Rectal smooth muscle tissue (tissue), 1 donor: ENCODE measurements at regions not wholly inside any gene's neighbourhood (a gene's known extent, or its start where the extent isn't known, plus 50 kb on each side); places are given as distances from the start of the nearest gene placed in this dataset.

Experiments used
- H3K27ac ChIP-seq: one replicate; pipeline ENCODE4 v1.7.0; 2013; ENCODE audit warnings: low read depth, low read length, inconsistent platforms
- H3K27me3 ChIP-seq: one replicate; pipeline ENCODE4 v1.7.0; 2013; ENCODE audit warnings: low read length; ENCODE audit not compliant: control insufficient read depth, insufficient read depth
- H3K36me3 ChIP-seq: one replicate; pipeline ENCODE4 v1.7.0; 2013; ENCODE audit warnings: low read length; ENCODE audit not compliant: control insufficient read depth, insufficient read depth
- H3K4me1 ChIP-seq: one replicate; pipeline ENCODE4 v1.7.0; 2013; ENCODE audit warnings: low read length; ENCODE audit not compliant: control insufficient read depth, insufficient read depth
- H3K4me3 ChIP-seq: one replicate; pipeline ENCODE4 v1.7.0; 2013; ENCODE audit warnings: low read length
- H3K9ac ChIP-seq: one replicate; pipeline ENCODE4 v1.7.0; 2013; ENCODE audit warnings: low read length

DNA sequence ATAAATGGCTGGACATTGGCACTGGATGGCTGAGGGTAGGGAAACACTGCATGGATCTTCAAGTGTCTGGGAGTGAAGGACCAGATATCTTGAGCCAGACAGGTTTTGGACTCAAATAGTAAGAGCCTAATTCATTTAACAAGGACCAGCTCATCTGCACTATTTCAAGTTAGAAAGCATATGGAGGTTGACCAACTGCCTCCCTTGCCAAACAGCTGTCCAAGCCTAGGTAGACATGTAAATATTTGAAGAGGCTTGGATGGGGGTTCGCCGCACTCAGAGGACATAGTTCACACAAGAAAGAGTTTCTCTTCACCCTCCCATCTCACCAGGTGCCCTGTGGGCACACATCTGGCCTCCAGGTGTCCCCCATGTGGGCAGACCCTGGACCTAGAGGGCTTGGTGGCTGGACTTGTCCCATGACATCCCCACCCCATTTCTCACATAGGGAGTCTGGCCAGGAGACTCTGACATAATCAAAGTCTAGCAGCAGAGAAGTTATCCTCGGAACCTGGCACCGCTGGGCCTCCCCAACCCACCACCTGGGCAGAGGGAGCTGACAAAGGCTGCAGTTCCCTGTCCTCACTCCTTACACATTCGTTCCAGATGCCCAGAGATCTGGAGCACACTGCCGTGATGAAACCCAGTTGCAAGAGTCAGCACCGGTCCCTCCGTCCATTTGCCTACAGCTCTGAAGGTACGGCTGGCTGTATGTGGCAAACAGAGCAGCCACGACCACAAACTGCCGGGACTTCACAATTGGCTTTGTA, 116.9 kb upstream of the GDF10 start:
- H3K4me3 ChIP-seq, result no peak overlapping the region
- no peaks in the 10 kb centered on the region for H3K27me3 ChIP-seq
- no peak overlapping the region for H3K9ac ChIP-seq
- no peaks in the 10 kb centered on the region for H3K36me3 ChIP-seq
- peaks cover 2% of the 10 kb centered on the region for H3K4me1 ChIP-seq
- H3K27ac ChIP-seq, result no peak overlapping the region

DNA sequence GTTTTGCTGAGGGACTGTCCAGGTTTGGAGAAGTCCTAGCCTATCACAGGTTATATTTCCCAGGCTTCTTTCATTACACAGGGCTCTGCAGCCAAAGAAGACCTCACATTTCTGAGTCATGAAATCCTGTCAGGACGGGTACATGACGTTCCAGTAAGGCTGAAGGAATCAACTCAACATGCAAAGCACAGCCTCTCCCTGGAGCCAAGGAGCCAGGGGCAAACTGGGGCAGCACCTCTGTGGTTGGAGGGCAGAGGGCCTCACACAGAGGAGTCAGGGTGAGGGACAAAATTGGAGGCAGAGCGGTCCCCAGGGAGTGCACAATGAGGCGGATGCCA, 116.3 kb upstream of the GDF10 start:
- no peak overlapping the region for H3K9ac ChIP-seq
- H3K27me3 ChIP-seq, result no peaks in the 10 kb centered on the region
- no peaks in the 10 kb centered on the region for H3K36me3 ChIP-seq
- H3K4me3 ChIP-seq, result no peak overlapping the region
- H3K4me1 ChIP-seq, result peaks cover 2% of the 10 kb centered on the region
- H3K27ac ChIP-seq, result no peak overlapping the region

DNA sequence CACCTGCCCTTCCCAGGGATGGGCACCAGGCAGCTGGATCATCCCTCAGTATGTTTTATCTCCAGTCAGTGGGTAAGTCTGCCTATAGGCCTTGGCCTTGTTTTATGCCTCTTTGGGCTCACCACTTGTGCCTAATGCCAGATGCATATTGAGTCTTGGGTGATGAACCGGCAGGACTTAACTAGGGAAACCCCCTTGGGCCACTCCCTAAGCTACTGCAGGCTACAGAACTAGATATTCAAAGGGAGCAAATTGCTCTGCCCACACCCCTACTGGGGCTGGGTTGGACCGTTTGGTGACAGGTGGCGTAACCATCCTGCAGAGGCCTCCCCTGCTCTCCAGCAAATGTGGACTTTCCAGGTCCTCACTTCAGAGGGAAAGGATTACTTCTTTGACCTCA, 115.7 kb upstream of the GDF10 start:
- no peak overlapping the region for H3K9ac ChIP-seq
- no peak overlapping the region for H3K4me3 ChIP-seq
- H3K36me3 ChIP-seq, result no peaks in the 10 kb centered on the region
- peaks cover 2% of the 10 kb centered on the region for H3K4me1 ChIP-seq
- H3K27ac ChIP-seq, result no peak overlapping the region
- no peaks in the 10 kb centered on the region for H3K27me3 ChIP-seq

DNA sequence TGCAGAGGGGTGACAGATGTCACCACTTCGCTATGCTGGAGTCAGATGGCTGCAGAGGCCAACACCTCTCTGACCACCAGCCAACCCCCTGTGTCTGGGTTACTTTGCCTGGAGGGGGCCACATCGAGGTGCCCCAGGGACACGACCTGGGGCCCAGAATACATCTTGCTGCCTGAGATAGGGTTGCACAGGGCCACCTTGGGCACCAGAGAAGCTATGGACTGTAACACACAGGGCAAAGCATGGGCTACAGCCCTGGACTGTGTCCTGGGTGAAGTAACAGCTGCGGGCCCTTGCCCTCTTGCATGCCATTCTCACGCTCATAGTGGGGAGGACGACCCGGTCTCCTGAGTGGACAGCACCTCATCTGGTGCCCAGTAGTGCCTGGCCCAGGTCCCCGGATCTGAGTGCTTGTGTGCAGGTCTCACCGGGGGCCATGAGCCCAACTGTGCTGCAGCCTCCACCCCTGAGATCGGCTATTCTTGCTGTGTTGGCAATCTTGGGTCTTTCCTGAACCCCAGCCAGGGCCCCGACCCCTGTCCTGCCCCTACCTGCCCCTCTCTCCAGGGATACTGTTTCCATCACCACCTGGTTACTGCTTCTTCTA, 115.2 kb upstream of the GDF10 start:
- H3K4me1 ChIP-seq, result peaks cover 2% of the 10 kb centered on the region
- no peak overlapping the region for H3K9ac ChIP-seq
- no peak overlapping the region for H3K27ac ChIP-seq
- H3K36me3 ChIP-seq, result no peaks in the 10 kb centered on the region
- no peaks in the 10 kb centered on the region for H3K27me3 ChIP-seq
- H3K4me3 ChIP-seq, result no peak overlapping the region

DNA sequence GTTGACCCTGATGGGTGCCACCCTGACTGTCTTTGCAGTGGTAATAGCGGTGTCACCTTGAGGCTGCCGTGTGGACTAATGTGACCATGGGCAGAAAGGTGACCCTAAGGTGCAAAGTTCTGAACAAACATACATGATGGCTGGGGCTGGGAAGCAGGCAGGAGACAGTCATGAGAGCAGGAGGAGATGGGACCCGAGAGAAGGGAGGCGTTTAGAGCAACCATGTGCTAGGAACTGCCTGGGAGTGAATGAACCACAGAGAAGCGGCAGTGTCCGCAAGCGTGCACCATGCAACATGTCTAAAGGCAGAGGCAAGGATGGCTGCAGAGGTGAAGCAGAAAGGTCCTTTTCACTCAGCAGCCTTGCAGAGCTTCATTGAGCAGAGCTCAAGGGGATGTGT, 113.1 kb upstream of the GDF10 start:
- Histone ChIP-seq H3K9ac (no peak overlapping the region), H3K4me1 (peaks cover 2% of the 10 kb centered on the region), H3K4me3 (no peak overlapping the region)

DNA sequence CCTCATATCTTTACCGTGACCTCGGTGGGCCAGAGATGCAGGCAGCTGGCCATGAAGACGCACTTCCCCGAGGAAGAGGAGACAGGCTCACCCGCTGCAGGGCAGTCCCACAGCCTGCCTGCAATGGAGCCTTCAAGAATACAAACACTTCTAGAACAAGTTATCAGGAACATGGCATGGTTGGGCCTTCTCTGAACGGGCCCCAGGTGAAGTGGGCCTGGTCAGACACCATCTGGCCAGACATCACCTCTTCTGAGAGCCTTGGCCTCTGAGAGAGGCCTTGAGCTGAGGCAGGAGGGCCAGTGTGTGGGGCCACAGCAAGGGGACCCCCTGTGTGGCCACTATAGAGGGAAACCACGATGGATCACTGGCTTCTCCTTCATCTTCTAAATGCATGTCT, 112.4 kb upstream of the GDF10 start:
- Histone ChIP-seq H3K36me3 (no peaks in the 10 kb centered on the region), H3K27me3 (no peaks in the 10 kb centered on the region), H3K4me1 (peaks cover 2% of the 10 kb centered on the region), H3K4me3 (no peak overlapping the region), H3K27ac (no peak overlapping the region), H3K9ac (no peak overlapping the region)

More for the DNA sequence above, 113.1 kb upstream of the GDF10 start:
- no peaks in the 10 kb centered on the region for H3K27me3 ChIP-seq
- no peaks in the 10 kb centered on the region for H3K36me3 ChIP-seq
- no peak overlapping the region for H3K27ac ChIP-seq

DNA sequence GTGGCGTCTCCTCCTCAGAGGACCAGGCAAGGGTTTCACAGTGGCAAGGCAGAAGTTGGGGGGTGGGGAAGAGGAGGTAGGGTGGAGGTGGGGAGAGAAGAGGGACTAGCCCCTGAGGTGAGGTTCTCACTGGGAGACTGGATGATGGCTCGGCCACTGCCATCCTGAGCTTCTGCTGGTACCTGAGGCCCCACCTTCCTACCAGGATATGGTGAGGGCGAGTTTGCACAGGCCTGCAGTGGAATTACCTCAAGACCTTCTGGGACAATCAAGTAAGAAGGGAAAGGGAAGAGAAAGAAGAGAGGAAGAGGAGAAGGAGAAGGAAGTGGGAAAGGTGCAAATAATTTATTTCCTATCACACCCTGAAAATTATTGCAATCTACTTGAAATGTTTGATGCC, 111.8 kb upstream of the GDF10 start:
- Histone ChIP-seq H3K27ac (no peak overlapping the region), H3K4me3 (no peak overlapping the region), H3K27me3 (no peaks in the 10 kb centered on the region), H3K9ac (no peak overlapping the region), H3K4me1 (peaks cover 1% of the 10 kb centered on the region), H3K36me3 (no peaks in the 10 kb centered on the region)

DNA sequence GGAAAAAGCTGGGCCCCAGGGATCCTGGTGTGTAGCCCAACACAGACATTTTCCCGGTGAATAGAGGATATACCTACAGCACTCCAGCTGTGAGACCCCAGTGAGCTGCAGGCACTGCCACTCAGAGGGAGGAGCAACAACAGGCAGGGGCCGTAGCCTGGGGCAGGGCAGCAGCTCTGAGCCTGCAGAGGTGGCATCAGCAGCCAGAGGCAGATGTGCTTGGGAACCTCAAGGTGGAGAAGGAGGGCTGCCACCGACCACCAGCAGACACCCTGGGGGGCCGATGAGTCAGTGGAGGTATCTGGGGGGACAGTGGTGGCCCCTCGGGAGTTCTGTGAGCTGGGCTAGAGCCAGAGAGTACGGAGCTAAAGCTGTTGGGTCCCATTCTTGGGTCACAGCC, 110.2 kb upstream of the GDF10 start:
- H3K4me3 ChIP-seq, result no peak overlapping the region
- no peak overlapping the region for H3K27ac ChIP-seq
- H3K4me1 ChIP-seq, result no peaks in the 10 kb centered on the region
- H3K9ac ChIP-seq, result no peak overlapping the region
- H3K36me3 ChIP-seq, result no peaks in the 10 kb centered on the region
- H3K27me3 ChIP-seq, result no peaks in the 10 kb centered on the region

DNA sequence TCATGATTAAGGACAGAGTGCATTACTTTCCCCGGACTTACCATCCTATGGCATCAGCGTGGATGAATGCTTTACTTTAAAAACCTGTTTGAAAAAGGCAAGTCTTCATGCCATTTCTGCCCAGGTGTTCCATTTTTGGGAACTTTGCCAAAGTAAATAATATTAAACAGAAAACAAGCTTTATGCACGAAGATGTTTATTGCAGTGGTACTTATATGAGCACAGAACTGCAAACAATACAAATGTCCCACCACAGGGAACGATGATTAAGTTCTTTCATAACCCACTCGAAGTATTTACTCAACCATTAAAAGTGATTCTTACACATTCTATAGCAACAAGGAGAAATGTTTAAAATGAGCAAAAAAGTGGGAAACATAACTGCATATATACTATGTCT, 109.7 kb upstream of the GDF10 start:
- no peak overlapping the region for H3K9ac ChIP-seq
- no peaks in the 10 kb centered on the region for H3K27me3 ChIP-seq
- no peak overlapping the region for H3K4me3 ChIP-seq
- no peak overlapping the region for H3K27ac ChIP-seq
- H3K4me1 ChIP-seq, result no peaks in the 10 kb centered on the region
- no peaks in the 10 kb centered on the region for H3K36me3 ChIP-seq

DNA sequence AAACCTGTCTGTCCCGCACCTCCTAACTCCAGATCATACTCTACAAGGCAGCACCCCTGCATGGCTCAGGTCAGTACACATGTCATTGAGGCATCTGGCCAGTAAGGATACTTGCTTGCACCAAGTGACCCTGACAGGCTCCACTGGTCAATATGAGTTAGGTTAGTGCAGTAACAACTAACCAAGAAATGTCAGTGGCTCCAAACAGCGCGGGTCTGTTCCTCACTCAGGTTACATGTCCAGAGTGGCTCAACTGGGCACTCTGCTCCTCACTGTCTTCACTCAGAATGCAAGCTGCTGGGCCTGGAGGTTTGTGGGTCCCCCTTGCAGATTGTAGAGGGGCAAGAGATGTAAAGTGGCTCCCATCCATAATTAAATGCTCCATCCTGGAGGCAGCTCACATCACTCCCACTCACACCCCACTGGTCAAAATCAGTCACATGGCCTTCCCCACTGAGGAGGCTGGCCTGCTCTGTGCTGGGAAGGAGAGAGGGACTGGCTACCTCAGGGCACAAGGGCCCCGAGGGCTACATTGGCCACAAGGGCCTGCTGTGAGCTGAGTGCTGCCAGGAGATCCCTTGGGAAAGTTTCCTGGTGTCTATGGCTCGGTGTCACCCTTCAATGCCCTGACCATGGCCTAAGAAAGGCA, 109.1 kb upstream of the GDF10 start:
- Histone ChIP-seq H3K27me3 (no peaks in the 10 kb centered on the region), H3K9ac (no peak overlapping the region), H3K4me3 (no peak overlapping the region), H3K27ac (no peak overlapping the region), H3K36me3 (no peaks in the 10 kb centered on the region), H3K4me1 (no peaks in the 10 kb centered on the region)

DNA sequence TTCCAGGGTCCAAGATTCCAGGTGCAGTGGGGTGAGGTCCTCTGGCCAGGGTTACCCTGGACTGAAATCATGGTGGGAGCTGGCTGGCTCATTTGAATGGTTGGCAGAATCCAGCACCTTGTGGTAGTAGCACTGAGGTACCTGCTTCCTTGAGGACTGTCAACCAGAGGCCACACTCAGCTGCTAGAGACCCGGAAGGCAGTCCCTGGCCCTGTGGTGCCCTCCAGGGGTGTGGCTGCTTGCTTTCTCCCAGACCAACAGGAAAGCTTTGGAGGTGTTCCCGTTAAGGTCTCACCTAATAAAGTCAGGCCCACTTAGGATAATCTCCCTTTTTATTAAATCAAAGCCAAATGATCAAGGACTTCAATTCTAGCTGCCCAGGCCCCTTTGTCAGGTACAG, 107.7 kb upstream of the GDF10 start:
- Histone ChIP-seq H3K4me3 (no peak overlapping the region), H3K4me1 (no peaks in the 10 kb centered on the region), H3K9ac (no peak overlapping the region), H3K36me3 (no peaks in the 10 kb centered on the region), H3K27me3 (no peaks in the 10 kb centered on the region), H3K27ac (no peak overlapping the region)

DNA sequence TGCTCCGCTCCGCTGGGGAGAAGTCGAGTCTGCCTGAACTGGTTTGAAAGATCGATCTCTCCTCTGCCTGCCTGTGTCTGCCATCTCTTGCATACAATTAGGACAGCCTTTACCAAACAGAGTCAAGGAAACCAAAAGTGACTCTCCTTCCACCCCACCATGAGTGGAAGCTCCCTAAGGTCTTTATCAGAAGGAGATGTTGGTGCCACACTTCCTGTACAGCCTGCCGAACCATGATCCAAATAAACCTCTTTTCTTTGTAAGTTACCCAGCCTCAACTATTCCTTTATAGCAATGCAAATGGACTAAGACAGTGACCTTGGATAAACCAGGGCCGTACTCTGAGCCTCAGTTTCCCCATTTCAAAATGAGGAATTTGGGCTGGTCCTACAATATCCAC, 106.3 kb upstream of the GDF10 start:
- no peaks in the 10 kb centered on the region for H3K36me3 ChIP-seq
- H3K27ac ChIP-seq, result no peak overlapping the region
- no peak overlapping the region for H3K9ac ChIP-seq
- H3K4me1 ChIP-seq, result no peaks in the 10 kb centered on the region
- no peak overlapping the region for H3K4me3 ChIP-seq
- H3K27me3 ChIP-seq, result no peaks in the 10 kb centered on the region
